ENCODE measurements at regions not wholly inside any gene's neighbourhood (a gene's known extent, or its start where the extent isn't known, plus 50 kb on each side); places are given as distances from the start of the nearest gene placed in this dataset.

- TF ChIP-seq CTCF (IDR thresholded peaks at IDR 0.05), result no peak
- no peak for TF ChIP-seq POLR2A (IDR thresholded peaks at IDR 0.05)
Measured at GRCh38 chr12:70091021-70091521, 152.2 kb upstream of the CNOT2 start.
